ENCODE measurements at regions not wholly inside any gene's neighbourhood (a gene's known extent, or its start where the extent isn't known, plus 50 kb on each side); places are given as distances from the start of the nearest gene placed in this dataset.

DNA sequence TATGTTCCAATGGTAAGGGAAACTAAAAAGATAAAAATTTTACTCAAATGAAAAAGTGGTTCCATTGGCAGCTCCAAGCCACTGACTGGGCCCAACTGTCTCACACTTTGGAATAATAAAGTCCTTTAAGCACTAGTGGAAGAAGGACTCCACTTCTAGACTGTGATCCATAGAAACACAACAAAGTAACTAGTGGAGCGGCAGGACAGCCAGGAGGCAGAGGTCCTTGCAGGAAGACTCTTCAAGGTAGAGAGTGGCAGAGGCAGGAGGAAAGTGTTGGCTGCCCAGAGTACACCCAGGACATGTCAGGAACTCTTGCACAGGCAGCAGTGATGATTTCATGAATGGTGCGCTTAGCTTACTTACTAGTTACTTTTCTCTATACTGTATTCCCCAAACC, 65.0 kb upstream of the CCN6 start:
- Mint-ChIP-seq H3K27ac (ENCODE audit: unreplicated experiment) (no peak overlapping the region), H3K27me3 (ENCODE audit: unreplicated experiment) (peaks cover 2% of the 10 kb centered on the region), H3K4me1 (ENCODE audit: unreplicated experiment) (peaks cover 27% of the 10 kb centered on the region)

GRCh38 chr6:111989743-111990142, 64.2 kb upstream of the CCN6 start:
- H3K4me3 Mint-ChIP-seq (ENCODE audit: unreplicated experiment): no peak overlapping the region
- peaks cover 27% of the 10 kb centered on the region for H3K4me1 Mint-ChIP-seq (ENCODE audit: unreplicated experiment)
- H3K27ac Mint-ChIP-seq (ENCODE audit: unreplicated experiment): no peak overlapping the region
- no peaks in the 10 kb centered on the region for H3K9me3 Mint-ChIP-seq (ENCODE audit: unreplicated experiment)
- H3K36me3 Mint-ChIP-seq (ENCODE audit: low read depth, unreplicated experiment): no peaks in the 10 kb centered on the region
- no peak for DNase-seq (ENCODE audit: low spot score)
- TF ChIP-seq, protein P1, sequence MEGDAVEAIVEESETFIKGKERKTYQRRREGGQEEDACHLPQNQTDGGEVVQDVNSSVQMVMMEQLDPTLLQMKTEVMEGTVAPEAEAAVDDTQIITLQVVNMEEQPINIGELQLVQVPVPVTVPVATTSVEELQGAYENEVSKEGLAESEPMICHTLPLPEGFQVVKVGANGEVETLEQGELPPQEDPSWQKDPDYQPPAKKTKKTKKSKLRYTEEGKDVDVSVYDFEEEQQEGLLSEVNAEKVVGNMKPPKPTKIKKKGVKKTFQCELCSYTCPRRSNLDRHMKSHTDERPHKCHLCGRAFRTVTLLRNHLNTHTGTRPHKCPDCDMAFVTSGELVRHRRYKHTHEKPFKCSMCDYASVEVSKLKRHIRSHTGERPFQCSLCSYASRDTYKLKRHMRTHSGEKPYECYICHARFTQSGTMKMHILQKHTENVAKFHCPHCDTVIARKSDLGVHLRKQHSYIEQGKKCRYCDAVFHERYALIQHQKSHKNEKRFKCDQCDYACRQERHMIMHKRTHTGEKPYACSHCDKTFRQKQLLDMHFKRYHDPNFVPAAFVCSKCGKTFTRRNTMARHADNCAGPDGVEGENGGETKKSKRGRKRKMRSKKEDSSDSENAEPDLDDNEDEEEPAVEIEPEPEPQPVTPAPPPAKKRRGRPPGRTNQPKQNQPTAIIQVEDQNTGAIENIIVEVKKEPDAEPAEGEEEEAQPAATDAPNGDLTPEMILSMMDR (IDR thresholded peaks at IDR 0.05; ENCODE audit: unreplicated experiment): no peak
- H3K27me3 Mint-ChIP-seq (ENCODE audit: unreplicated experiment): peaks cover 4% of the 10 kb centered on the region

More for the DNA sequence above, 65.0 kb upstream of the CCN6 start:
- Mint-ChIP-seq H3K36me3 (ENCODE audit: low read depth, unreplicated experiment) (no peaks in the 10 kb centered on the region), H3K9me3 (ENCODE audit: unreplicated experiment) (no peaks in the 10 kb centered on the region), H3K4me3 (ENCODE audit: unreplicated experiment) (no peak overlapping the region)
- DNase-seq (ENCODE audit: low spot score): no peak
- TF ChIP-seq, protein P1 (IDR thresholded peaks at IDR 0.05; ENCODE audit: unreplicated experiment): no peak

DNA sequence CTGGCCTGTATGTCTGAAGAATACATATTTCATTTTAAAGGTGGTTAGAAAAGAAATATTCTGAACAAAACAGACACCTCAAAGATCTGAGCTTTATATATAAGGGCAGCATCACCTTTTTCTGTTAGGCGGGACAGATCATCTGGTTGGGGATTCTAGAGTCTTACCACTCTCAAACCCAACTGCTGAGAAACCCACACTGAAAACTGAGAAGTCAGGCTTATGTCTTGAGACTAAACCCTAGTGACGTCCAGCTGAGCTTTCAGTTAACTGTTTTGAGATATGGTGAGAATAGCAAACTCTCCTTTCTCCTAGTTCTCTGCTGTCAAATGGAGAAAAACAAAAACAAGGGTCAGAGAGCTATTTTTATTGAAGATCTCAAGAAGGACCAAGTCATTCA, 63.7 kb upstream of the CCN6 start:
- peaks cover 23% of the 10 kb centered on the region for H3K4me1 Mint-ChIP-seq (ENCODE audit: unreplicated experiment)
- H3K27me3 Mint-ChIP-seq (ENCODE audit: unreplicated experiment): peaks cover 4% of the 10 kb centered on the region
- no peaks in the 10 kb centered on the region for H3K9me3 Mint-ChIP-seq (ENCODE audit: unreplicated experiment)
- H3K36me3 Mint-ChIP-seq (ENCODE audit: low read depth, unreplicated experiment): no peaks in the 10 kb centered on the region
- H3K4me3 Mint-ChIP-seq (ENCODE audit: unreplicated experiment): no peak overlapping the region
- TF ChIP-seq, protein P1 (IDR thresholded peaks at IDR 0.05; ENCODE audit: unreplicated experiment): no peak
- H3K27ac Mint-ChIP-seq (ENCODE audit: unreplicated experiment): no peak overlapping the region
- DNase-seq (ENCODE audit: low spot score): no peak

- H3K4me1 Mint-ChIP-seq (ENCODE audit: unreplicated experiment): peaks cover 23% of the 10 kb centered on the region
- no peaks in the 10 kb centered on the region for H3K36me3 Mint-ChIP-seq (ENCODE audit: low read depth, unreplicated experiment)
- DNase-seq (ENCODE audit: low spot score): no peak
- H3K4me3 Mint-ChIP-seq (ENCODE audit: unreplicated experiment): no peak overlapping the region
- peaks cover 4% of the 10 kb centered on the region for H3K27me3 Mint-ChIP-seq (ENCODE audit: unreplicated experiment)
- TF ChIP-seq, protein P1 (IDR thresholded peaks at IDR 0.05; ENCODE audit: unreplicated experiment): no peak
- no peaks in the 10 kb centered on the region for H3K9me3 Mint-ChIP-seq (ENCODE audit: unreplicated experiment)
- H3K27ac Mint-ChIP-seq (ENCODE audit: unreplicated experiment): no peak overlapping the region
Observed at GRCh38 chr6:111992851-111993250, 61.1 kb upstream of the CCN6 start.

DNA sequence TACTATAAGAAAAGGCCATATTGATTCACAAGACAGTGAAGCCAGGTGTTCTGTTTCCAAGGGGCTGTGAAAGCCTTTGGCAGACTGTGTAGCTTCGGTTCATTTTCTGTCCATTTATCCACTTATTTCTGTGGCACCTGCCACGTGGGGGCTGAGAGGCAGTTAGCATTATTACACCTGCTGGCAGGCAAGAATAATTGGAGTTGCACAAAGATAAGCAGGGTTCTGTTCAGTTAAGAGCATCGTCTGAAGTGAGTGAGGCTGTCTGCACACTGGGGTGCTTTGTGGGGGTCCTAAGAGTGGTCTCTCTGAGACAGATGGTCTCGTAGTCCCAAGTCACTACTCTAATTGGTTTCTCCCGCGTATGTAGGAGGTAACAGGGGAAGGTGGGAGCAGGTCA, 60.6 kb upstream of the CCN6 start:
- H3K9me3 Mint-ChIP-seq (ENCODE audit: unreplicated experiment): no peaks in the 10 kb centered on the region
- H3K27ac Mint-ChIP-seq (ENCODE audit: unreplicated experiment): no peak overlapping the region
- DNase-seq (ENCODE audit: low spot score): no peak
- no peaks in the 10 kb centered on the region for H3K36me3 Mint-ChIP-seq (ENCODE audit: low read depth, unreplicated experiment)
- H3K4me1 Mint-ChIP-seq (ENCODE audit: unreplicated experiment): peaks cover 23% of the 10 kb centered on the region
- TF ChIP-seq, protein P1 (IDR thresholded peaks at IDR 0.05; ENCODE audit: unreplicated experiment): no peak
- H3K4me3 Mint-ChIP-seq (ENCODE audit: unreplicated experiment): no peak overlapping the region
- peaks cover 4% of the 10 kb centered on the region for H3K27me3 Mint-ChIP-seq (ENCODE audit: unreplicated experiment)

All from endothelial cell (in vitro differentiated cells).